A673 (cell line): ENCODE measurements at regions not wholly inside any gene's neighbourhood (a gene's known extent, or its start where the extent isn't known, plus 50 kb on each side); places are given as distances from the start of the nearest gene placed in this dataset.

Experiments used
- BruUV-seq: library from RNA; stranded (reverse); fragments of 400-500 nt; replicated peaks from 2 replicates; lab custom pipeline; 2021; lab: Mats Ljungman, UMichigan
- CTCF ChIA-PET: fragments of 300-600 bp; sonication (Branson Sonifier 250); formaldehyde crosslinking; loops from one replicate; lab custom pipeline; 2022; ENCODE audit warnings: antibody characterized with exemption; lab: Charles Lee
- POLR2A ChIA-PET: fragments of 300-600 bp; sonication (Branson Sonifier 250); formaldehyde crosslinking; loops from one replicate; lab custom pipeline; 2022; ENCODE audit warnings: antibody characterized with exemption; ENCODE audit not compliant: low non-redundant PET; lab: Charles Lee
- DNase-seq: peaks from one replicate; pipeline ENCODE4 v3.0.0-alpha.2; 2015; ENCODE audit warnings: low spot score
- H3K27ac ChIP-seq: fragments of 200-600 bp; sonication (generic); 2 replicates; pipeline ENCODE4 v1.5.1; 2016; ENCODE audit warnings: mixed run types, low read depth, mild to moderate bottlenecking, mixed read lengths, antibody characterized with exemption, low read length; ENCODE audit not compliant: poor library complexity, severe bottlenecking
- H3K27me3 ChIP-seq: fragments of 200-600 bp; sonication (generic); replicated peaks from 2 replicates; pipeline ENCODE4 v1.6.1; 2017; ENCODE audit warnings: mixed run types, low read depth, mild to moderate bottlenecking, mixed read lengths, antibody characterized with exemption, low read length; ENCODE audit not compliant: insufficient read depth, poor library complexity
- H3K36me3 ChIP-seq: fragments of 200-600 bp; sonication (generic); 2 replicates; pipeline ENCODE4 v1.6.1; 2016; ENCODE audit warnings: mixed run types, mild to moderate bottlenecking, mixed read lengths, antibody characterized with exemption, low read length; ENCODE audit not compliant: insufficient read depth, poor library complexity, severe bottlenecking
- H3K4me1 ChIP-seq: fragments of 200-600 bp; sonication (generic); 2 replicates; pipeline ENCODE4 v1.6.1; 2017; ENCODE audit warnings: mixed run types, mild to moderate bottlenecking, mixed read lengths, antibody characterized with exemption, low read length; ENCODE audit not compliant: insufficient read depth, poor library complexity, severe bottlenecking
- H3K4me3 ChIP-seq: fragments of 200-600 bp; sonication (generic); 2 replicates; pipeline ENCODE4 v1.5.1; 2016; ENCODE audit warnings: low read depth, mixed run types, mild to moderate bottlenecking, mixed read lengths, low read length; ENCODE audit not compliant: poor library complexity, severe bottlenecking
- H3K9me3 ChIP-seq: fragments of 200-600 bp; sonication (generic); 2 replicates; pipeline ENCODE4 v1.6.1; 2016; ENCODE audit warnings: mixed run types, low read depth, mild to moderate bottlenecking, mixed read lengths, antibody characterized with exemption, low read length; ENCODE audit not compliant: poor library complexity, severe bottlenecking
- EZH2 ChIP-seq: fragments of 200-600 bp; sonication (generic); IDR thresholded peaks from 2 replicates; pipeline ENCODE4 v1.6.1; 2017; ENCODE audit warnings: borderline replicate concordance, low read depth, mild to moderate bottlenecking, mixed read lengths, antibody characterized with exemption, low read length; ENCODE audit not compliant: poor library complexity, severe bottlenecking
- intact Hi-C: fragments of 100-400 bp; cut with micrococcal nuclease; formaldehyde crosslinking; loops from one replicate; pipeline ENCODE4 v1.10.0; 2022; ENCODE audit not compliant: unreplicated experiment
- TF ChIP-seq, protein P1 (sequence below): fragments of 300-800, 200-600 bp; sonication (generic); conservative IDR thresholded peaks from 2 replicates; pipeline ENCODE4 v1.5.1; 2017; ENCODE audit warnings: low read depth, mild to moderate bottlenecking, antibody characterized with exemption, low read length, moderate library complexity, mixed read lengths

GRCh38 chr1:4596486-4596885 lies 57.9 kb upstream of the AJAP1 start:
- no TSS peak for BruUV-seq
- no peak for DNase-seq
- intact Hi-C loops: no loop called here
- POLR2A ChIA-PET: no interaction called here
- H3K27ac ChIP-seq: no peak overlapping the region
- H3K27me3 ChIP-seq: peaks cover 8% of the 10 kb centered on the region
- H3K4me3 ChIP-seq: no peak overlapping the region
- CTCF ChIA-PET: no interaction called here
- H3K36me3 ChIP-seq: no peaks in the 10 kb centered on the region
- no peaks in the 10 kb centered on the region for H3K4me1 ChIP-seq
- no peaks in the 10 kb centered on the region for H3K9me3 ChIP-seq
- TF ChIP-seq, protein P1, sequence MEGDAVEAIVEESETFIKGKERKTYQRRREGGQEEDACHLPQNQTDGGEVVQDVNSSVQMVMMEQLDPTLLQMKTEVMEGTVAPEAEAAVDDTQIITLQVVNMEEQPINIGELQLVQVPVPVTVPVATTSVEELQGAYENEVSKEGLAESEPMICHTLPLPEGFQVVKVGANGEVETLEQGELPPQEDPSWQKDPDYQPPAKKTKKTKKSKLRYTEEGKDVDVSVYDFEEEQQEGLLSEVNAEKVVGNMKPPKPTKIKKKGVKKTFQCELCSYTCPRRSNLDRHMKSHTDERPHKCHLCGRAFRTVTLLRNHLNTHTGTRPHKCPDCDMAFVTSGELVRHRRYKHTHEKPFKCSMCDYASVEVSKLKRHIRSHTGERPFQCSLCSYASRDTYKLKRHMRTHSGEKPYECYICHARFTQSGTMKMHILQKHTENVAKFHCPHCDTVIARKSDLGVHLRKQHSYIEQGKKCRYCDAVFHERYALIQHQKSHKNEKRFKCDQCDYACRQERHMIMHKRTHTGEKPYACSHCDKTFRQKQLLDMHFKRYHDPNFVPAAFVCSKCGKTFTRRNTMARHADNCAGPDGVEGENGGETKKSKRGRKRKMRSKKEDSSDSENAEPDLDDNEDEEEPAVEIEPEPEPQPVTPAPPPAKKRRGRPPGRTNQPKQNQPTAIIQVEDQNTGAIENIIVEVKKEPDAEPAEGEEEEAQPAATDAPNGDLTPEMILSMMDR: no peak
- TF ChIP-seq EZH2: no peak

DNA sequence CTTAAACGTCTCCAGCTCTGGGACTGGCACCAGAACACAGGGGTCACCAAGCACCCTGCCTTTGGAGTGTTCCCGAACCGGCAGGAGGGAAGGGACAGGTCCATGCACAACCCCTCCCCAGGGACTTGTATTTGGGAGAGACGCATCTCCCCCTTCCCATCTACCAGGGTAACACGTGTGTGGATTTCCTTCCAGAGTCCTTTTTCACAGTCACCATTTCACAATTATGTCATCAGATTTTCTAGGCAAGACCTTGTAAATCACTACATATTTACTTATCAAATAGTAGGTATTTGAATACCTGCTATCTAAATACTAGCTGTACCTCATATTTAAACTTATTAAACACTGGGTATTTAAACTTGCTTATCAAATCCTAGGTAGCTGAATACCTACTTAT lies 57.4 kb upstream of the AJAP1 start:
- H3K36me3 ChIP-seq: no peaks in the 10 kb centered on the region
- H3K9me3 ChIP-seq: no peaks in the 10 kb centered on the region
- DNase-seq: no peak
- TF ChIP-seq EZH2: no peak
- TF ChIP-seq, protein P1: no peak
- no peak overlapping the region for H3K27ac ChIP-seq
- H3K4me1 ChIP-seq: no peaks in the 10 kb centered on the region
- H3K4me3 ChIP-seq: no peak overlapping the region
- BruUV-seq: no TSS peak
- H3K27me3 ChIP-seq: peaks cover 8% of the 10 kb centered on the region
- ChIA-PET POLR2A (no interaction called here), CTCF (no interaction called here)
- intact Hi-C loops: no loop called here

- Histone ChIP-seq H3K9me3 (no peaks in the 10 kb centered on the region), H3K4me3 (no peak overlapping the region), H3K4me1 (no peaks in the 10 kb centered on the region), H3K27ac (no peak overlapping the region), H3K27me3 (peaks cover 3% of the 10 kb centered on the region), H3K36me3 (no peaks in the 10 kb centered on the region)
- no peak for DNase-seq
- ChIA-PET POLR2A (no interaction called here), CTCF (no interaction called here)
- intact Hi-C loops: no loop called here
- BruUV-seq: no TSS peak
- TF ChIP-seq, protein P1: no peak
- no peak for TF ChIP-seq EZH2
Observed at GRCh38 chr1:4598561-4598960, 55.8 kb upstream of the AJAP1 start.
